Heart left ventricle (tissue), 13 donors: ENCODE measurements at regions not wholly inside any gene's neighbourhood (a gene's known extent, or its start where the extent isn't known, plus 50 kb on each side); places are given as distances from the start of the nearest gene placed in this dataset.

Source experiments
- CTCF ChIP-seq, 12 donors: fragments of 200-600 bp; sonication (generic) in 4 of 12; IDR thresholded peaks; one replicate each; pipeline versions ENCODE4 v1.5.0 to v1.8.0; 2018 to 2022; ENCODE audit warnings: antibody characterized with exemption in 12 of 12, mild to moderate bottlenecking in 5 of 12
- POLR2A ChIP-seq, 2 donors: fragments of 450-650 bp; IDR thresholded peaks; one replicate each; pipeline ENCODE4 v1.6.1; 2017; ENCODE audit warnings: antibody characterized with exemption in 2 of 2, mild to moderate bottlenecking in 2 of 2, moderate library complexity in 2 of 2
- donor health status: ischemic (EF 13 %, LVEDD 7.1; RV severe dilation, severe dysfunction).
- donor health status: DM: no; HTN: yes; CAD: no.
- donor health status: DM: no; HTN: no; CAD: no.
- donor health status: ischemic (EF 25% LVEDD 6.9; RV normal size, moderate dysfunction).
- donor health status: ischemic (EF 25% LVEDD 5.7; RV mildly dilated, moderate dysfunction).
- donor health status: ischemic (EF 35%, LVEDD 5.7; RV mildly dilated, moderate dysfunction).
- donor health status: nonischemic (EF 11% LVEDD 7.7; RV severe dilation, severe dysfunction).
- donor health status: DM: yes; HTN: yes; CAD: no.
- donor health status: PGD.
- donor health status: ischemic (EF 29% LVEDD 5.4; RV normal size, mild dysfunction).
- donor health status: nonischemic (EF 23%, LVEDD 6.1; RV moderate dilation, normal function).

GRCh38 chr3:146881966-146882760, 277.0 kb upstream of the PLSCR5 start:
- no peak for TF ChIP-seq CTCF (IDR thresholded peaks at IDR 0.05)
- TF ChIP-seq POLR2A (IDR thresholded peaks at IDR 0.05), result no peak
